Hematopoietic multipotent progenitor cell treated with erythropoietin and hydrocortisone succinate and interleukin-3 and kit ligand, for 15 days (in vitro differentiated cells): ENCODE measurements at regions not wholly inside any gene's neighbourhood (a gene's known extent, or its start where the extent isn't known, plus 50 kb on each side); places are given as distances from the start of the nearest gene placed in this dataset.
"Not testable (repeated sequence)": the region's sequence is repeated elsewhere in the genome, so short reads cannot be mapped to it uniquely, and the experiment has no call there.

ENCODE experiments used
- DNase-seq: peaks from one replicate; pipeline ENCODE4 v3.0.0-alpha.2; 2015; ENCODE audit warnings: low spot score

DNA sequence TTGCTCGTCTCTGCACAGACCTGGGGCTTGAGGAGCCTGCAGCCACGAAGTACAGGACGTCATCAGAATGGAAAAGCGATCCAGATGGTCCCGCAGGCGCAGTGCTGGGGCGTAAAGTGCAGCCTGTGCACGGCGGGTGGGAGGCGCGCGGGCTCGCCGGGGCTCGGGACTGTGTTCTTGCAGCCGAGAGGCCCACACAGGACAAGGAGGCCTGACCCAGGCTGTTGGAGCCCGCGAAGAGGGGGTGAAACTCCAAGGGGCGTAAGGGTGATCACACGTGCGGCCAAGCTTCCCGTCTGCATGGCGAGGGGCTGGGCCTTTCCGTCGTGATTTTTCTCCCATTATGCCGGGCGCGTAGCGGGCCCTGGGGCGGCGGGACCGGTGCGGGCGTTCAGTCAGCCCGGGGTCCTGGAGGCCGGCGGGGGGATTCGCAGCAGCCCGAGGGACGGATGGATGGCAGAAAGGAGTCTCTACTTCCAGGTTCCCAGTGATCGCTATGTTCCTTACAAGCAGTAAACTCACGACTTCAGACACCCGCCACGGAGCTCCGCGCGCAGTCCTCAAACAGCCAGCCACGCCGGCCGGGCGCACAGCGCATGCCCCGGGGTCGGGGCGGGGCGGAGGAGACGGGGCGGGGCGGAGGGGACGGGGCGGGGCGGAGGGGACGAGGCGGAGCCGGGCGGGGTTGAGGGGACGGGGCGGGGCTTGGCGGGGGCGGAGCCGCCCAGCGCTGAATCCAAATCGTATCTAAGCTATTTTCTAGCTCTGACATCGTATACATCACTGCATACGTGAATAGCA is 141.0 kb upstream of the KCNJ18 start:
- DNase-seq = peak; percentile 66

DNA sequence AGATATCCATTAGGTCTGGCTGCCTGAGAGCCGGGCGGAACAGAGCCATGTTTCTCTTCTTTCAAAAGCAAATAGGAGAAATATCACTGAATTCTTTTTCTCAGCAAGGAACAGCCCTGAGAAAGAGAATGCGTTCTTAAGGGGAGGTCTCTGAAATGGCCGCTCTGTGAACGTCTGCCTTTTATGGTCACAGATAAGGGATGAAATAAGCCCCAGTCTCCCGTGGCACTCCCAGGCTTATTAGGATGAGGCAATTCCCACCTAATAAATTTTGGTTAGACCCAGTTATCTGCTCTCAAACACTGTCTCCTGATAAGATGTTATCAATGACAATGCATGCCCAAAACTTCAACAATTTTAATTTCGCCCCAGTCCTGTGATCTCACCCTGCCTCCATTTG is 133.4 kb upstream of the KCNJ18 start:
- not testable (repeated sequence) for DNase-seq

GRCh38 chr17:21564262-21564661 is 128.1 kb upstream of the KCNJ18 start:
- no peak for DNase-seq

- DNase-seq = not testable (repeated sequence)
Observed at GRCh38 chr17:21564757-21565156, 127.6 kb upstream of the KCNJ18 start.

GRCh38 chr17:21570427-21570826 is 121.9 kb upstream of the KCNJ18 start:
- not testable (repeated sequence) for DNase-seq

DNA sequence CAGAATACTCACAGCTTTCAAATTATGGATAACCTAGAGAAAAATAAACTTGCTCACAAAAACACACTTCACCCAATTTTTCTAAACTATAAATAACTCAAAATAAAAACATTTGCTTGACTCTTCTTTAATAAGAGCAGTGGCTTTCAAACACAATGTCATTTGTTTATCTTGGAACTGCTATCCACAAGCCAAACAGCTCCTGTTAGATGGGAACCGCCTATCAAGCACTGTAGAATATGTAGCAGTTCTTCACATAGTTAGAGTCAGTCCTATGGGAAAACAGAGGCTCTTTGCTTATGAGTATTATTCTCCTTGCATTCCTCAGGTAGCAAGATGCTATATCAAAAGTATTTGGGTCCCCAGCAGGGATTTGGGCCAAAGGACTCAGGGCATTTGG is 120.2 kb upstream of the KCNJ18 start:
- DNase-seq = not testable (repeated sequence)

DNA sequence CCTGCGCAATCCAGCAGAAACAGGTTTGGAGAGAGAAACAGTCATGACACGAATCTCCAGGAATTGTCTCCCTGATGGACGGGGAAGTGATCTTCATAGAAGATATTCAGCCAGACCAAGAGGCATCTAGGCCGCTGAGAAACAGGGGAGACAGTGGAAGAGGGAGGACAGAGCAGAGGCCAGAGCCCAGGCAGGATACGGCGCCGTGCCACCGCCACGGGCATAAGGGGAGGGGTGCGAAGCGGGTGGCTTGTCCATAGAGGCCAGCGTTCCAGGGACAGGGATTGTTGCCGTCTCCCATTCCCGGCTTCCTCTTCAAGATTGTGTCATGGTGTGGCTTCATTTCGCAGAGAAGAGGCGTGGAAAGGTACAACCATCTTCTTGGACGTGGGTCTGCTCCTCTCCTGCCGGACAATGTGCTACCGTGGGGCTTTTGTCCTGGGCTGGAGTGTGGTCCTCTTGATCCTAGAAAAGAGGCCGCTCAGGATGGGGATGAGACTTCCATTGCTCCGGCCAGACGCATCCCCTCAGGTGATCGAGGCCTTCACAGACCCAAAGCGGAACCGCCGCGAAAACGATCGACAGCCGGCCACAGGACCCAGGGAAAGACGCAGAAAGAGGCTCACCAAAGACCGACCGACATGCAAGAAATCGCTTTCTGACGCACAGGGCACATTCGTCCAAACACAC is 118.9 kb upstream of the KCNJ18 start:
- not testable (repeated sequence) for DNase-seq

DNA sequence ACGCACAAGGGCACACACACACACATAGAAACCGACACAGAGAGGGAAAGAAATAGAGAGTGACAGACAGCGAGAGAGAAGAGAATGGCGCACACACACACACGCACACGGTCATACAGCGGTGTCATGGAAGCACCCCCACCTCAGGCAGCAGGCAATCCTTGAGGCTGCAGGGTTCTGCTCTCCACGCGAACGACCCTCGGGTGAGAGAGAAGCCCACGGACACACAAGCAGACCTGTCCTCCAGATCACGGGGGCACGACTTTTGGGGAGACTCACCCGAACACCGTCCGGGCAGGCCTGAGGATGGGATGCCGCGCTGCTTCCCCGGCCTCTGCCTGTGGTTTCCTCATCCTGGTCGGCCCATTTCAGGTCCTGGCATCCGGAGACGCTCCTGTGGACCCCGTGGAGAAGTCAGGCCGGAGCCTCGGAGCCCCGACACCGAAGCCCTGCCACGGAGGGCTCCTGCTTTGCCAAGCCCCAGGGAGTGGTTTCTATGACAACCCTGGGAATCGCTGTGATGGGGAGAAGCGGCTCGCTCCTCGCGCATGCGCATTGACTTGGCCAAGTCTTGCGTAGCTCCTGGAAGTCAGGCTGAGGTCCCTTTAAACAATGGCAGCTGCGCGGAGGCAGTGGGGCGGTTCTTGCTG is 118.2 kb upstream of the KCNJ18 start:
- no peak for DNase-seq

- DNase-seq = not testable (repeated sequence)
Observed at GRCh38 chr17:21574611-21575255, 117.6 kb upstream of the KCNJ18 start.

DNA sequence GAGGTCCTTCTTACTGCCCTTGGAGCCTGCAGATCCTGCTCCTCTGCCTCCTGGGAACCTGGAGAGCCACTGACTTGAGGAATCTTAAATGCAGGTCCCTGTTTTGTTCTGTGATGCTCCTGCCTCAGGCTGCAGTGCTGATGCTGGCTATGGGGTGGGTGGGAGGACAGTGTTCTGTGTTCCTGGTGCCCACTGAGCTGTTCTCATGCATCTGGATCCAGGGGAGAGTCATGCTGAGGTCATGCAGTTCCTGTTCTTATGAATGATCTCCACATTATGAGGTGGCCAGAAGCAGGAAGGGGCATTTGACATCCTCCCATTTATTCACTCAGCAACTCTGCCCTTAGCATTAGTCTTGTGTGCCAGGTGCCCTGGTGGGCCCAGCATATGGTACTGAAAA is 113.5 kb upstream of the KCNJ18 start:
- DNase-seq = not testable (repeated sequence)

DNA sequence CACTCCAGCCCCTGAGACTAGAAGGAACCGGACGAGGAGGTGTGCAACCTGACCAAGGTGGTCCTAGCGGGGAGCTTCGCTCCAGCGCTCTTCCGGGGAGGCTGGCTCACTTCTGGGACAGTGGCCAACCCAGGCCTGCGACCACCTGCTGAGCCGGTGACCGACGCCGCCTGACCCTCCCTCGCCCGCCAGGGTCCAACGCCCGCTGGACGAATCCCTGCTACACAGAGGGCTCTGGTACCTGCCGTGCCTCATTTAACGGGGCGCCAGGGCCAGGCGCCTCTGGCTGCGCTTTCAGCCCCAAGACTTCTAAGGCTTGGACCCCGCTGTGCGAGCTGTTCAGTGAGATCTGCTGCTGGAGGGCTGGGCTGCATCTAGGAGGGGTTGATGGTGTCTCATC is 99.5 kb upstream of the KCNJ18 start:
- DNase-seq = no peak

GRCh38 chr17:21593452-21594105 is 98.7 kb upstream of the KCNJ18 start:
- not testable (repeated sequence) for DNase-seq

- DNase-seq = no peak
Observed at GRCh38 chr17:21595086-21595485, 97.2 kb upstream of the KCNJ18 start.

- DNase-seq = no peak
Observed at GRCh38 chr17:21602176-21602575, 90.1 kb upstream of the KCNJ18 start.

GRCh38 chr17:21603292-21603691 is 89.0 kb upstream of the KCNJ18 start:
- DNase-seq = not testable (repeated sequence)

GRCh38 chr17:21611443-21611842 is 80.9 kb upstream of the KCNJ18 start:
- not testable (repeated sequence) for DNase-seq

DNA sequence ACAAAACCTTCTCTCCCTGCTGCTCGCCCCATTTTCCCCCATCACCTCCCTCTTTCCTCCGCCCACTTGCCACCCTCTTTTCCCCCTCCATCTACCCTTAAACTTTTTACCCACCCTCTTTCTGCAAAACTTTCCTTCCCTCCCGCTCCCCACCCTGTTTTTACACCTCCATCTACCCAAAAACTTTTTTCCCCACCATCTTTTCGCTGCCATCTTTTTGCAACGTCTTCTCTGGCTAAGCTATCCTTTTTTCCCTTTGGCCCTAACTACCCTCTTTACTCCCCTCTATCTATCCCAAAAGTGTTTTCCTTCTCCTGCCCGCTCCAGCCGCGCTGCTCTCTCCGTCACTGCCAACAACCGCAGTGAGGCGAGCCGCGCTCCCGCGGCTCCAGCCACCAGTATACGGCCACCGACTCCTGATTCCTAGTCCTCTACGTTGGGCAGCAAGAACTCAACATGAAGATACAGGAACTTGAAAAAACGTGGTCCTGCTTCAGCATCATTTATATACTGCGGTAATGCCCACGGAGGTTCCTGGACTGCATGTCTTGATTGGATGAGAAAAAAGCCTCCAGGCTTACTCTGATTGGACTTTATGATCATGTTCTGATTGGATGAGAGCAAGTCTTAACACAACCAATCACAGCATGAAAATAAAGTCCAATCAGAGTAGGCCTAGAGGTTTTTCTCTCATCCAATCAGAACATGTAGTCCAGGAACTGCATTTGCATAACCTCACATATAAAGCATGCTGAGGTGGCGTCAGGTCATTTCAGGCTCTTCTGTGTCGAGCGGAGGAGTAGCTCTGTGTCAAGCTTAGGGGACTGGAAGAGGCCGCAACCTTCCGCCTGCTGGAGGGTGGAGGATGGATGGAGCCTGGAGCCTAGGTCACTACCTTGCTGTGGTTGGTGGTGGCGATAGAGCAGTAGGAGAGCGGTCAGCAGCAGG is 79.9 kb upstream of the KCNJ18 start:
- not testable (repeated sequence) for DNase-seq

DNA sequence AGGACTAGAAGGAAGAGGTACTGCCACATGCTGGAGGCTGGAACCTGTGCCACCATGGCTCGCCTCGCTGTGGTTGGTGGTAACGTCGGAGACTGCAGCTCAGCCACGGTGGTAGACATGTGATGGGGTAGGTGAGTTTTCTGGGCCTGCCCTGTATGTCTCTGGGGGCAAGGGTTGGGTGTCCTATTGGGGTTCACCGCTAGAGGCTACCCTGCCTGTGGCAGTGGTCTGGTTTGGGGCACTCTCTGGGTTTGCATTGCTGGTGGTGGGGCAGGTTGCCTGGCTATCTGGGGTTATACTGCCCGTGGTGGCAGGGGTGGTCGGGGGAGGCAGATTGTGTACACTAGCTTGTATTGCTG is 79.3 kb upstream of the KCNJ18 start:
- no peak for DNase-seq

DNA sequence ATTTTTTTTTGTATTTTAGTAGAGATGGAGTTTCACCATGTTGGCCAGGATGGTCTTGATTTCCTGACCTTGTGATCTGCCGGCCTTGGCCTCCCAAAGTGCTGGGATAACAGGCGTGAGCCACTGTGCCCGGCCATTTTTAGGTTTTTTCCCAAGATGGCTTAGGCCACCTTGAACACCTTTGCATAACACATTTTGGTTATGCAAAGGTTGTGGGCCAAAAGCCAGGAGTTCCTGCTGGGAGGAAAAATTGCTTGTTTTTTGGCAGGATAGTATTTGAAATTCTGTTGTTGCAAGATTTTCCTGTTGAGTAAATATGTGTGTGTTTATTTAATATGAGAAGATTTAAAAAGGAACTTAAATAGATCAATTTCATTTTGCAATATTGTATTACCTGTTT is 65.3 kb upstream of the KCNJ18 start:
- DNase-seq = not testable (repeated sequence)
